Small intestine (tissue), 7 donors: ENCODE measurements at regions not wholly inside any gene's neighbourhood (a gene's known extent, or its start where the extent isn't known, plus 50 kb on each side); places are given as distances from the start of the nearest gene placed in this dataset.

ENCODE experiments used
- DNase-seq, 2 donors: peaks; one replicate each; pipeline versions ENCODE4 v3.0.0 to v3.0.0-alpha.2; 2013
- FAIRE-seq: peaks from 2 replicates; lab custom pipeline; 2012; peaks lifted over from hg19 to GRCh38; lab: Jason Lieb, UNC
- H3K27ac ChIP-seq, 3 donors: one replicate each; pipeline ENCODE4 v1.5.1; 2013; ENCODE audit warnings: low read length in 2 of 3, mild to moderate bottlenecking in 2 of 3, control low read depth in 1 of 3, inconsistent platforms in 1 of 3, low read depth in 1 of 3, moderate library complexity in 1 of 3
- H3K27me3 ChIP-seq, 3 donors: one replicate each; pipeline ENCODE4 v1.6.1; 2013; ENCODE audit warnings: low read length in 3 of 3, inconsistent platforms in 1 of 3; ENCODE audit not compliant: control insufficient read depth in 3 of 3, insufficient read depth in 3 of 3
- H3K36me3 ChIP-seq, 3 donors: one replicate each; pipeline ENCODE4 v1.6.1; 2013; ENCODE audit warnings: low read length in 3 of 3, inconsistent platforms in 1 of 3, low read depth in 1 of 3, mild to moderate bottlenecking in 1 of 3, moderate library complexity in 1 of 3; ENCODE audit not compliant: control insufficient read depth in 3 of 3, insufficient read depth in 2 of 3
- H3K4me1 ChIP-seq, 3 donors: one replicate each; pipeline ENCODE4 v1.6.1; 2013; ENCODE audit warnings: low read length in 2 of 3, inconsistent platforms in 1 of 3, low read depth in 1 of 3, mild to moderate bottlenecking in 1 of 3, moderate library complexity in 1 of 3; ENCODE audit not compliant: control insufficient read depth in 3 of 3, insufficient read depth in 2 of 3
- H3K4me3 ChIP-seq, 3 donors: one replicate each; pipeline ENCODE4 v1.5.1; 2013; ENCODE audit warnings: low read length in 3 of 3, control low read depth in 1 of 3, inconsistent platforms in 1 of 3, low read depth in 1 of 3, mild to moderate bottlenecking in 1 of 3, moderate library complexity in 1 of 3
- H3K9me3 ChIP-seq, 2 donors: one replicate each; pipeline ENCODE4 v1.6.1; 2013; ENCODE audit warnings: low read depth in 1 of 2, low read length in 1 of 2; ENCODE audit not compliant: control insufficient read depth in 2 of 2, insufficient read depth in 1 of 2
- WGBS, 3 donors: extraction: QIAGEN DNeasy Blood & Tissue Kit; methylation state at CpG; one replicate each; pipeline ENCODE4 v1.1.7; 2013; 5-methylcytosine and 5-hydroxymethylcytosine counted together
- donor health status: healthy with polysubstance abuse.
- donor health status: control.
- donor health status: control.
- donor health status: Bipolar disorder and iron deficiency.
- donor health status: healthy.

- Histone ChIP-seq H3K9me3 (no peaks in the 10 kb centered on the region), H3K27ac (peak overlapping the region in 1 of 3 donors; percentile 39), H3K4me3 (no peak overlapping the region), H3K27me3 (no peaks in the 10 kb centered on the region), H3K4me1 (no peaks in the 10 kb centered on the region), H3K36me3 (no peaks in the 10 kb centered on the region)
- WGBS, 3 donors, result 2 to 10% (median 4%) methylated on average over 4 of the region's 4 CpGs
- FAIRE-seq (peak; percentile 10), DNase-seq (peak; percentile 80 to 83)
Measured at GRCh38 chr18:32552421-32553030, 81.8 kb upstream of the GAREM1 start.

DNA sequence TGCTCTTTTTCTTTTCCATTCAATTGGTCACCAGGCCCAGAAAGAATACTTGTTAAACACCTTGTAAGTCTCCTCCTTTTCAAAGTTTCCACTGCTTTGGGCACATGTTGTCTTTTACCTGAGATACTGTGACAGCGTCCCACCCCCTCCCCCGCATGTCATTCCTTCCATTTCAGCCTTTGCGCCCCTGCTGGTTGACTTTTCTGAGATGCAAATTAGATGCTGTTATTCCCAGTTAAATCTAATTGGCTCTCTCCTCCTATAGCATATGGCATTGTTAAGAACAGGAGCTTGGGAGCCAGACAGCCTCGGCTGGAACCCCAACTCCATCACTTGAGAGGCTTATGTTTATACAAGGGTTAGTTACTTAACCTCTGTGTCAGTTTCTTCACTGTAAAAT, 80.3 kb upstream of the GAREM1 start:
- no peak for FAIRE-seq
- Histone ChIP-seq H3K4me3 (no peak overlapping the region), H3K36me3 (no peaks in the 10 kb centered on the region), H3K27me3 (no peaks in the 10 kb centered on the region), H3K27ac (no peak overlapping the region), H3K4me1 (no peaks in the 10 kb centered on the region), H3K9me3 (no peaks in the 10 kb centered on the region)
- WGBS, 3 donors, result 45 to 76% (median 72%) methylated on average over 4 of the region's 4 CpGs
- no peak for DNase-seq

DNA sequence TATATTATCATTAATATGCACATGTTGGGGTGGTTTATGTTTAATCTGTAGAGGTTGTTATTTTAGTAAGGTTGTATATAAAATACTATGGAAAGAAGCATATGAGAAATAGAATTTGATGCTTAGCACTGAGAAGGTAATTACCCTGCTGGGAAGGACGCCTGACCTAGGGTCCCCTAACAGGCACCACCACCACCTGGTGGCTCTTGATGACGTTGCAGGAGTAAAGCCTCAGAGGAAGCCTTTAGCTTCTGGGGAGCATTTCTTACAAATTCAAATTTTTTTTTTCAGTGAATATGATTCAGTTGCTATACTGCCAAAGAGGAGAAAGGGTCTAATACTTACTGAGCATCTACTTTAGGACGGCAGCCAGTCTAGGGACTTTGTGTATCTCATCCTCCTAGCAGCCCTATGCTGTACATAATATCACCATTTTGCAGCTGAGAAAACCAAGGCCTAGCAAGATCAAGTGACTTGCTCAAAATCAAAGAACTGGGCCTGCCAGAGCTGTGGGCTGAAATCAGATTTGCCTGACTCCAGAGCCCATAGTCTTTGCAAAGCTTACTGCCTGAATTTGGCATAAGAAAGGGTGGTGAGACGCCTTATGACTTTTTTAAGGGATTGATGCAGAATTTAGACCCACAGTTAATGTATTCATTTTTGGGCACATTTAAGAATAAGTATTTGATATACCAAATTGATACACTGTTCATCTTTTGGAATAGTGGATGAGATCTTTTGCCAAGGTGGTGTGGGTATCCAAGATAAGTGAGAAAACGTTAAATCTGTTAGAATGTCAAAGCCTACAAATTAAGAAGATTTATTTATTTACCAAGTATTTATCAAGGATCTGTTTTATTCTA, 78.8 kb upstream of the GAREM1 start:
- no peaks in the 10 kb centered on the region for H3K4me1 ChIP-seq
- DNase-seq (peak; percentile 71 to 76), FAIRE-seq (peak; percentile 79)
- H3K4me3 ChIP-seq, result no peak overlapping the region
- WGBS, 3 donors, result 32 to 38% (median 32%) methylated on average over 5 of the region's 5 CpGs
- no peaks in the 10 kb centered on the region for H3K36me3 ChIP-seq
- no peaks in the 10 kb centered on the region for H3K27me3 ChIP-seq
- H3K9me3 ChIP-seq, result no peaks in the 10 kb centered on the region
- H3K27ac ChIP-seq, result peak overlapping the region in 1 of 3 donors; percentile 51

- peak overlapping the region in 1 of 3 donors; percentile 51 for H3K27ac ChIP-seq
- DNase-seq, result peak; percentile 64 to 78
- H3K4me1 ChIP-seq, result no peaks in the 10 kb centered on the region
- 11 to 26% (median 17%) methylated on average over 3 of the region's 3 CpGs for WGBS, 3 donors
- no peak overlapping the region for H3K4me3 ChIP-seq
- FAIRE-seq, result no peak
- H3K9me3 ChIP-seq, result no peaks in the 10 kb centered on the region
- H3K36me3 ChIP-seq, result no peaks in the 10 kb centered on the region
- H3K27me3 ChIP-seq, result no peaks in the 10 kb centered on the region
Measured at GRCh38 chr18:32548688-32549087, 78.0 kb upstream of the GAREM1 start.

DNA sequence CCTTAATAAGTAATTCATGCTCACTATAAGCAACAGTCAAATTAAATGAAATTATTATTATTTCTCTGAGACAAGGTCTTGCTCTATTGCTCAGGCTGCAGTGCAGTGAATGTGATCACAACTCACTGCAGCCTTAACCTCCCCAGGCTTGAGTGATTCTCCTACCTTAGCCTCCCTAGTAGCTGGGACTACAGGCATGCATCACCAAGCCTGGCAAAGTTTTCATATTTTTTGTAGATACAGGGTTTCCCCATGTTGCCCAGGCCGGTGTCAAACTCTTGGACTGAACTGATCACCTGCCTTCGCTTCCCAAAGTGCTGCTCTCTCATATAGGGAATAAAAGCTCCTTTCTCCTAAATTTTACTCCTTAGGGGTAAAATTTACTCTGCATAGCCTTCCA, 74.9 kb upstream of the GAREM1 start:
- Histone ChIP-seq H3K27me3 (no peaks in the 10 kb centered on the region), H3K36me3 (no peaks in the 10 kb centered on the region), H3K4me1 (no peaks in the 10 kb centered on the region), H3K9me3 (no peaks in the 10 kb centered on the region), H3K27ac (no peak overlapping the region), H3K4me3 (no peak overlapping the region)
- DNase-seq (no peak), FAIRE-seq (no peak)
- 92 to 96% (median 95%) methylated on average over 2 of the region's 2 CpGs for WGBS, 3 donors

DNA sequence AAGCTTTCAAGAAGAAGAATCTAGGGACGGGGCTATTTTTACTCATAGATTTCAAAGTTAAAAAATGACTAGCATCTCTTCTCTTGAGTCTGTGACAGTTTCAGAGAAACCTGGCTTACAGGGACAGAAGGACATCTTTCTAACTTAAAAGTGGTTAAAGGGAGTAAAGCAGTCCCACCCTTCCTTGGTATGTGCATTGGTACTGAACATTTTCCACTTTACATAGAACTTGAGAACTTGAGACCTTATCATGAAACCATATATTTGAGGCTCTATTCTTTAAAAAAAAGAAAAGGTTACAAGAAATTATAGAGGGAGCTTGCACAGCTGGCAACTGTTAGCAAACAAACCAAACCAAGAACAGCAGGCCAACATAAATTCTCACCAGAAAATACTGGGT, 73.4 kb upstream of the GAREM1 start:
- no peaks in the 10 kb centered on the region for H3K36me3 ChIP-seq
- no peaks in the 10 kb centered on the region for H3K9me3 ChIP-seq
- WGBS, 3 donors, result 59 to 70% (median 64%) methylated on average over 1 of the region's 1 CpG
- H3K4me1 ChIP-seq, result no peaks in the 10 kb centered on the region
- FAIRE-seq, result no peak
- no peaks in the 10 kb centered on the region for H3K27me3 ChIP-seq
- DNase-seq, result no peak
- no peak overlapping the region for H3K27ac ChIP-seq
- H3K4me3 ChIP-seq, result no peak overlapping the region

DNA sequence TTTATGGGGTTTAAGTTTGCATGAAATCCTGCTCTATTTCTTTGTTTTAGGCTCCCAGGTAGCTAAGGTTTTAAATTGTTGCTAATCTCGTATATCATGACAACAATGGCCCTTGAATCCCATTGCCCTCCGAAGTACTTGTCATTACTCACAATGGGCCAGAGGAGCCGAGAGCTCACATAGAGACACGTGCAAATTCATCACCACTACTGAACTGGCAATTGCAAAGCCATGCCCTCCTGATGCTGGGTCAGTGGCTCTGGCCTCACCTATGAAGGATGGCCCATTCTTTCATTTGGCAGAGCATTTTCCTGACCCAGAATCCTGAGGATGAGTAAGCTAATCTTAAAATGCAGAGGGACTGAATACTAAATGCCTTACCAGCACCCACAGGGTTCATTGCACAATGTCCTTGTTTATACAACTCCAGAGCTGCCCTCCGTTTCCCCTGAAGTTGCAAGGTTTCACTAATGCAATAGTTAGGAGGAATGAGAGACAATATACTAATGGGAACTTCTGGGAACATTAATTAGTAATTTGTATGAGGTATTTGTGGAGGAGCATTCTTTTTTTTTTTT, 71.6 kb upstream of the GAREM1 start:
- Histone ChIP-seq H3K4me1 (no peaks in the 10 kb centered on the region), H3K9me3 (no peaks in the 10 kb centered on the region), H3K36me3 (no peaks in the 10 kb centered on the region), H3K27ac (no peak overlapping the region), H3K4me3 (no peak overlapping the region), H3K27me3 (peaks cover 0 to 3% (median 0%) of the 10 kb centered on the region in 3 donors)
- DNase-seq (no peak), FAIRE-seq (no peak)
- 72 to 85% (median 75%) methylated on average over 5 of the region's 5 CpGs for WGBS, 3 donors

GRCh38 chr18:32530947-32531651, 60.4 kb upstream of the GAREM1 start:
- Histone ChIP-seq H3K9me3 (peaks cover 0 to under 1% of the 10 kb centered on the region in 2 donors), H3K27me3 (no peaks in the 10 kb centered on the region), H3K4me3 (no peak overlapping the region), H3K27ac (peak overlapping the region in 2 of 3 donors; percentile 41 to 74), H3K4me1 (peaks cover 2 to 19% (median 5%) of the 10 kb centered on the region in 3 donors), H3K36me3 (no peaks in the 10 kb centered on the region)
- FAIRE-seq, result no peak
- WGBS, 3 donors, result 25 to 41% (median 36%) methylated on average over 3 of the region's 3 CpGs
- DNase-seq, result peak; percentile 86
